IMR-90 (cell line): ENCODE measurements at regions not wholly inside any gene's neighbourhood (a gene's known extent, or its start where the extent isn't known, plus 50 kb on each side); places are given as distances from the start of the nearest gene placed in this dataset.

Source experiments
- ATAC-seq: fragments of 200-7000 bp; cut with Tn5 transposase; 2 replicates; pipeline ENCODE4 v1.9.1; 2020; ENCODE audit warnings: low read depth, mild to moderate bottlenecking, moderate library complexity
- BruUV-seq: library from RNA; stranded (reverse); fragments of 400-500 nt; replicated peaks from 2 replicates; lab custom pipeline; 2021; lab: Mats Ljungman, UMichigan
- CTCF ChIA-PET: fragments of 300-600 bp; formaldehyde crosslinking; extraction: SDS; loops from one replicate; lab custom pipeline; 2021; ENCODE audit warnings: antibody characterized with exemption; lab: Yijun Ruan, JAX
- POLR2A ChIA-PET: fragments of 300-600 bp; sonication (Branson Sonifier 250); formaldehyde crosslinking; loops from one replicate; lab custom pipeline; 2022; ENCODE audit warnings: antibody characterized with exemption; ENCODE audit not compliant: unreplicated experiment; lab: Charles Lee
- DNase-seq: peaks from one replicate; pipeline ENCODE4 v3.0.0; 2013
- H2AFZ ChIP-seq: replicated peaks from 2 replicates; pipeline ENCODE3; 2013; ENCODE audit warnings: low read length, mild to moderate bottlenecking; ENCODE audit not compliant: poor library complexity
- H2AK5ac ChIP-seq: 2 replicates; pipeline ENCODE4 v1.6.1; 2013; ENCODE audit warnings: low read depth, low read length, inconsistent platforms
- H2AK9ac ChIP-seq: replicated peaks from 2 replicates; pipeline ENCODE3; 2013; ENCODE audit warnings: mild to moderate bottlenecking, low read depth, low read length, moderate library complexity; ENCODE audit not compliant: poor library complexity
- H2BK120ac ChIP-seq: 2 replicates; pipeline ENCODE4 v1.6.1; 2013; ENCODE audit warnings: low read depth, low read length, inconsistent platforms
- H2BK15ac ChIP-seq: 3 replicates; pipeline ENCODE4 v1.6.1; 2013; ENCODE audit warnings: low read depth, low read length, inconsistent platforms
- H2BK20ac ChIP-seq: 2 replicates; pipeline ENCODE4 v1.6.1; 2013; ENCODE audit warnings: low read depth, mild to moderate bottlenecking, inconsistent platforms, low read length, moderate library complexity
- H2BK5ac ChIP-seq: 2 replicates; pipeline ENCODE4 v1.6.1; 2013; ENCODE audit warnings: mild to moderate bottlenecking, low read depth, low read length, inconsistent platforms; ENCODE audit not compliant: poor library complexity, severe bottlenecking
- H3K14ac ChIP-seq: replicated peaks from 2 replicates; pipeline ENCODE4 v1.6.1; 2013; ENCODE audit warnings: low read depth, low read length, inconsistent platforms
- H3K18ac ChIP-seq: 2 replicates; pipeline ENCODE4 v1.6.1; 2013; ENCODE audit warnings: low read depth, low read length, control low read depth
- H3K23ac ChIP-seq: 2 replicates; pipeline ENCODE4 v1.6.1; 2013; ENCODE audit warnings: low read depth, low read length, inconsistent platforms
- H3K27ac ChIP-seq: 2 replicates; pipeline ENCODE4 v1.5.1; 2013; ENCODE audit warnings: mild to moderate bottlenecking, control low read depth, low read length; ENCODE audit not compliant: insufficient read depth
- H3K27me3 ChIP-seq: 2 replicates; pipeline ENCODE4 v1.6.1; 2013; ENCODE audit warnings: low read length; ENCODE audit not compliant: control insufficient read depth, insufficient read depth
- H3K36me3 ChIP-seq: 2 replicates; pipeline ENCODE4 v1.6.1; 2013; ENCODE audit warnings: low read length, mixed read lengths; ENCODE audit not compliant: control insufficient read depth, insufficient read depth
- H3K4ac ChIP-seq: 2 replicates; pipeline ENCODE4 v1.6.1; 2013; ENCODE audit warnings: low read depth, low read length, inconsistent platforms
- H3K4me1 ChIP-seq: 2 replicates; pipeline ENCODE4 v1.6.1; 2013; ENCODE audit warnings: low read length, mixed read lengths; ENCODE audit not compliant: control insufficient read depth, insufficient read depth
- H3K4me2 ChIP-seq: 2 replicates; pipeline ENCODE4 v1.6.1; 2013; ENCODE audit warnings: low read depth, mild to moderate bottlenecking, control low read depth, low read length, moderate library complexity
- H3K4me3 ChIP-seq: 2 replicates; pipeline ENCODE4 v1.5.1; 2013; ENCODE audit warnings: low read depth, mild to moderate bottlenecking, control low read depth, low read length, moderate library complexity; ENCODE audit not compliant: insufficient read depth
- H3K56ac ChIP-seq: 2 replicates; pipeline ENCODE4 v1.6.1; 2013; ENCODE audit warnings: low read length, inconsistent platforms; ENCODE audit not compliant: insufficient read depth; ENCODE audit errors: extremely low read depth
- H3K79me1 ChIP-seq, 2 experiments: 2 replicates each; pipeline ENCODE4 v1.6.1; 2013; ENCODE audit warnings: low read length in 2 of 2, inconsistent platforms in 1 of 2, low read depth in 1 of 2
- H3K9ac ChIP-seq: 2 replicates; pipeline ENCODE4 v1.6.1; 2013; ENCODE audit warnings: low read depth, low read length, control low read depth
- H3K9me1 ChIP-seq: 2 replicates; pipeline ENCODE4 v1.6.1; 2013; ENCODE audit warnings: low read length, inconsistent platforms; ENCODE audit not compliant: insufficient read depth
- H3K9me3 ChIP-seq: 2 replicates; pipeline ENCODE4 v1.6.1; 2013; ENCODE audit warnings: low read length; ENCODE audit not compliant: control insufficient read depth, insufficient read depth
- H4K20me1 ChIP-seq: 2 replicates; pipeline ENCODE4 v1.6.1; 2013; ENCODE audit warnings: low read length, inconsistent platforms; ENCODE audit not compliant: insufficient read depth
- H4K5ac ChIP-seq: 2 replicates; pipeline ENCODE4 v1.6.1; 2013; ENCODE audit warnings: mild to moderate bottlenecking, low read depth, low read length, control low read depth
- H4K8ac ChIP-seq, 2 experiments: 2 replicates each; pipeline ENCODE4 v1.6.1; 2013; ENCODE audit warnings: low read depth in 2 of 2, low read length in 2 of 2, control low read depth in 1 of 2, inconsistent platforms in 1 of 2
- H4K91ac ChIP-seq: 2 replicates; pipeline ENCODE4 v1.6.1; 2013; ENCODE audit warnings: low read depth, low read length, inconsistent platforms; ENCODE audit not compliant: insufficient read depth
- CHD1 ChIP-seq: IDR thresholded peaks from 2 replicates; pipeline ENCODE4 v1.6.1; 2012; ENCODE audit warnings: low read depth, low read length, improper control_type of control experiment
- CTCF ChIP-seq: conservative IDR thresholded peaks from 2 replicates; pipeline ENCODE4 v1.5.1; 2012; ENCODE audit warnings: mild to moderate bottlenecking, low read depth, low read length, improper control_type of control experiment
- ELK1 ChIP-seq: fragments of 150-350 bp; IDR thresholded peaks from 2 replicates; pipeline ENCODE4 v1.6.1; 2016; ENCODE audit warnings: low read depth, mild to moderate bottlenecking, low read length, moderate library complexity, borderline replicate concordance
- FOS ChIP-seq: fragments of 150-350 bp; IDR thresholded peaks from 2 replicates; pipeline ENCODE4 v1.6.1; 2016; ENCODE audit warnings: low read depth, low read length
- MXI1 ChIP-seq: IDR thresholded peaks from 2 replicates; pipeline ENCODE4 v1.6.1; 2012; ENCODE audit warnings: low read depth, mild to moderate bottlenecking, low read length, moderate library complexity, borderline replicate concordance
- POLR2A ChIP-seq: IDR thresholded peaks from 2 replicates; pipeline ENCODE4 v1.6.1; 2012; ENCODE audit warnings: mild to moderate bottlenecking, low read depth, low read length
- RCOR1 ChIP-seq: IDR thresholded peaks from 2 replicates; pipeline ENCODE4 v1.6.1; 2012; ENCODE audit warnings: mild to moderate bottlenecking, low read length, improper control_type of control experiment; ENCODE audit not compliant: insufficient replicate concordance
- RFX5 ChIP-seq: IDR thresholded peaks from 2 replicates; pipeline ENCODE4 v1.8.0; 2012; ENCODE audit warnings: low read depth, mild to moderate bottlenecking, low read length, moderate library complexity
- SMC3 ChIP-seq: fragments of 150-350 bp; IDR thresholded peaks from 2 replicates; pipeline ENCODE4 v1.6.1; 2016; ENCODE audit warnings: low read depth, mild to moderate bottlenecking, antibody characterized with exemption, low read length, moderate library complexity
- WGBS, 2 experiments: methylation state at CpG; one replicate each; pipeline versions ENCODE4 v1.1.5 to v1.1.7; 2013; ENCODE audit warnings: missing lambda C conversion rate in 2 of 2; ENCODE audit not compliant: insufficient read length in 1 of 2; ENCODE audit errors: extremely low coverage in 2 of 2; 5-methylcytosine and 5-hydroxymethylcytosine counted together
- dilution Hi-C: fragments of 300-500 bp; cut with HindIII; formaldehyde crosslinking; loops from one replicate; pipeline ENCODE4 v1.14.3; 2018; ENCODE audit warnings: low sequenced_read_pairs; ENCODE audit not compliant: unreplicated experiment
- in situ Hi-C: fragments of 300-500 bp; cut with MboI; formaldehyde crosslinking; loops from 3 replicates; pipeline ENCODE4 v1.14.3; 2019; ENCODE audit warnings: low sequenced_read_pairs, inconsistent platforms, mixed read lengths
- intact Hi-C: fragments of 100-400 bp; cut with micrococcal nuclease; formaldehyde crosslinking; loops from 2 replicates; pipeline ENCODE4 v1.10.0; 2022

- Histone ChIP-seq H3K23ac (no peak overlapping the region), H3K4me2 (no peak overlapping the region), H2AFZ (no peak overlapping the region), H2AK5ac (no peak overlapping the region), H3K9me3 (no peaks in the 10 kb centered on the region), H2BK5ac (no peak overlapping the region), H2BK120ac (no peak overlapping the region), H3K4me1 (peaks cover 2% of the 10 kb centered on the region; the same call in 1 of the 2 replicates), H2BK15ac (no peak overlapping the region), H4K91ac (no peak overlapping the region), H4K20me1 (no peaks in the 10 kb centered on the region), H3K9ac (no peak overlapping the region), H3K56ac (no peak overlapping the region), H2AK9ac (no peak overlapping the region), H3K4me3 (no peak overlapping the region), H2BK20ac (no peak overlapping the region), H3K27ac (no peak overlapping the region), H4K5ac (no peak overlapping the region), H4K8ac (no peak overlapping the region), H3K36me3 (no peaks in the 10 kb centered on the region), H3K27me3 (peaks cover 5% of the 10 kb centered on the region), H3K9me1 (no peaks in the 10 kb centered on the region), H3K14ac (no peak overlapping the region), H3K4ac (no peak overlapping the region), H3K18ac (no peak overlapping the region), H3K79me1 (no peaks in the 10 kb centered on the region)
- ChIA-PET CTCF (no interaction called here), POLR2A (no interaction called here)
- ATAC-seq (no peak), DNase-seq (no peak)
- intact Hi-C loops = no loop called here
- in situ Hi-C loops = no loop called here
- WGBS, 2 experiments = no CpG with 5 or more reads among the region's 1 CpG
- no TSS peak for BruUV-seq
- TF ChIP-seq SMC3 = no peak
- no peak for TF ChIP-seq RFX5
- TF ChIP-seq POLR2A = no peak
- TF ChIP-seq MXI1 = no peak
- no peak for TF ChIP-seq FOS
- TF ChIP-seq CTCF = no peak
- TF ChIP-seq ELK1 = no peak
- TF ChIP-seq RCOR1 = no peak
- TF ChIP-seq CHD1 = no peak
- dilution Hi-C loops = no loop called here
Observed at GRCh38 chr6:148612043-148612442, 134.8 kb upstream of the UST start.
